Keratinocyte (primary cell): ENCODE measurements at regions not wholly inside any gene's neighbourhood (a gene's known extent, or its start where the extent isn't known, plus 50 kb on each side); places are given as distances from the start of the nearest gene placed in this dataset.

Experiments used
- CTCF ChIP-seq, 3 experiments: IDR thresholded peaks in 1 of 3; conservative IDR thresholded peaks in 1 of 3; optimal IDR thresholded peaks in 1 of 3; 2 replicates in 2 of 3; 3 replicates in 1 of 3; pipeline versions ENCODE3 to v1.5.1; 2011; ENCODE audit warnings: low read length in 3 of 3, mild to moderate bottlenecking in 3 of 3, moderate library complexity in 2 of 3, control low read depth in 1 of 3, inconsistent platforms in 1 of 3; ENCODE audit not compliant: insufficient read depth in 2 of 3; ENCODE audit errors: extremely low read depth in 1 of 3
- EZH2 ChIP-seq: IDR thresholded peaks from one replicate; pipeline ENCODE4 v1.6.1; 2012; ENCODE audit warnings: inconsistent platforms, mild to moderate bottlenecking, low read length, moderate library complexity

GRCh38 chr5:35487233-35488025, 130.2 kb upstream of the SPEF2 start:
- no peak for TF ChIP-seq CTCF (optimal IDR thresholded peaks at IDR 0.05 in 1 of 3, IDR thresholded peaks at IDR 0.05 in 1 of 3, conservative IDR thresholded peaks at IDR 0.05 in 1 of 3; ENCODE audit: extremely low read depth in 1 of 3, insufficient read depth in 2 of 3, low read length in 3 of 3)
- no peak for TF ChIP-seq EZH2
